Peyer's patch (tissue), 4 donors: ENCODE measurements at regions not wholly inside any gene's neighbourhood (a gene's known extent, or its start where the extent isn't known, plus 50 kb on each side); places are given as distances from the start of the nearest gene placed in this dataset.

Experiments
- CTCF ChIP-seq, 6 experiments: fragments of 450-650 bp in 4 of 6; fragments of 200-600 bp in 2 of 6; sonication (generic) in 1 of 6; IDR thresholded peaks; one replicate each; pipeline ENCODE4 v1.5.1; 2017 to 2019; ENCODE audit warnings: antibody characterized with exemption in 6 of 6, mild to moderate bottlenecking in 3 of 6, moderate library complexity in 1 of 6
- POLR2A ChIP-seq, 2 donors: fragments of 450-650 bp; IDR thresholded peaks; one replicate each; pipeline ENCODE4 v1.5.1; 2017; ENCODE audit warnings: antibody characterized with exemption in 2 of 2, mild to moderate bottlenecking in 2 of 2, moderate library complexity in 2 of 2

GRCh38 chr9:16319646-16320045 lies 550.8 kb downstream of the BNC2 start:
- no peak for TF ChIP-seq POLR2A (IDR thresholded peaks at IDR 0.05)
- no peak for TF ChIP-seq CTCF (IDR thresholded peaks at IDR 0.05)
